Ishikawa (cell line): ENCODE measurements at regions not wholly inside any gene's neighbourhood (a gene's known extent, or its start where the extent isn't known, plus 50 kb on each side); places are given as distances from the start of the nearest gene placed in this dataset.

Experiments used
- CEBPB ChIP-seq: IDR thresholded peaks from 2 replicates; pipeline ENCODE4 v1.6.1; 2012
- CREB1 ChIP-seq: IDR thresholded peaks from 2 replicates; pipeline ENCODE4 v1.6.1; 2012; ENCODE audit warnings: low read depth
- EGR1 ChIP-seq: IDR thresholded peaks from 2 replicates; pipeline ENCODE4 v1.6.1; 2012
- EP300 ChIP-seq: IDR thresholded peaks from 2 replicates; pipeline ENCODE4 v1.6.1; 2012; ENCODE audit warnings: borderline replicate concordance
- FOXM1 ChIP-seq: IDR thresholded peaks from 2 replicates; pipeline ENCODE4 v1.6.1; 2012; ENCODE audit warnings: low read depth, borderline replicate concordance
- NFIC ChIP-seq: IDR thresholded peaks from 2 replicates; pipeline ENCODE4 v1.6.1; 2012
- RAD21 ChIP-seq: IDR thresholded peaks from 2 replicates; pipeline ENCODE4 v1.6.1; 2012; ENCODE audit warnings: low read depth
- TAF1 ChIP-seq: IDR thresholded peaks from 2 replicates; pipeline ENCODE4 v1.6.1; 2012; ENCODE audit warnings: low read depth, mild to moderate bottlenecking
- TCF12 ChIP-seq: IDR thresholded peaks from 2 replicates; pipeline ENCODE4 v1.6.1; 2012; ENCODE audit warnings: low read depth
- TEAD4 ChIP-seq: IDR thresholded peaks from 2 replicates; pipeline ENCODE4 v1.6.1; 2012
- YY1 ChIP-seq: IDR thresholded peaks from 2 replicates; pipeline ENCODE4 v1.6.1; 2012; ENCODE audit warnings: low read depth
- ZBTB7A ChIP-seq: IDR thresholded peaks from 2 replicates; pipeline ENCODE4 v1.6.1; 2012; ENCODE audit warnings: low read depth
- TF ChIP-seq, protein P1 (sequence below): IDR thresholded peaks from 2 replicates; pipeline ENCODE4 v1.6.1; 2012; ENCODE audit warnings: low read depth, mild to moderate bottlenecking
- TF ChIP-seq, protein P2 (sequence below): IDR thresholded peaks from 2 replicates; pipeline ENCODE4 v1.6.1; 2012
- TF ChIP-seq, protein P3 (sequence below): IDR thresholded peaks from 2 replicates; pipeline ENCODE4 v1.6.1; 2012

DNA sequence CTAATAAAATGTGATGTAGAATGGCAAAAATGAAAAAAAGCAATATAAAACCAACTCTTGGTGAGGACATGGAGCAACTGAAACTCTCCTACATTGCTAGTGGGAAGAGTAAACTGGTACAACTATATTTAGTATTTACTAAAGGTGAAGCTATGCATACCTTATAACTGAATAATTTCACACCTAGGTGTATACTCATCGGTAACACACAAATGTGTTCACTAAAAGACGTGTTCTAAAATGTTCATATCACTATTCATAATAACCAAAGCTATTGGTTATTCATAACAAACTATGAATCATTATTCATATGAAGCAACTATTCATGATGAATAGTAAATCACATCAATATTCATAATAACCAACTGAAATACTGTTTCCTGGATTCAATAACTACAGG is 1030.3 kb downstream of the ROBO2 start:
- TF ChIP-seq, protein P1, sequence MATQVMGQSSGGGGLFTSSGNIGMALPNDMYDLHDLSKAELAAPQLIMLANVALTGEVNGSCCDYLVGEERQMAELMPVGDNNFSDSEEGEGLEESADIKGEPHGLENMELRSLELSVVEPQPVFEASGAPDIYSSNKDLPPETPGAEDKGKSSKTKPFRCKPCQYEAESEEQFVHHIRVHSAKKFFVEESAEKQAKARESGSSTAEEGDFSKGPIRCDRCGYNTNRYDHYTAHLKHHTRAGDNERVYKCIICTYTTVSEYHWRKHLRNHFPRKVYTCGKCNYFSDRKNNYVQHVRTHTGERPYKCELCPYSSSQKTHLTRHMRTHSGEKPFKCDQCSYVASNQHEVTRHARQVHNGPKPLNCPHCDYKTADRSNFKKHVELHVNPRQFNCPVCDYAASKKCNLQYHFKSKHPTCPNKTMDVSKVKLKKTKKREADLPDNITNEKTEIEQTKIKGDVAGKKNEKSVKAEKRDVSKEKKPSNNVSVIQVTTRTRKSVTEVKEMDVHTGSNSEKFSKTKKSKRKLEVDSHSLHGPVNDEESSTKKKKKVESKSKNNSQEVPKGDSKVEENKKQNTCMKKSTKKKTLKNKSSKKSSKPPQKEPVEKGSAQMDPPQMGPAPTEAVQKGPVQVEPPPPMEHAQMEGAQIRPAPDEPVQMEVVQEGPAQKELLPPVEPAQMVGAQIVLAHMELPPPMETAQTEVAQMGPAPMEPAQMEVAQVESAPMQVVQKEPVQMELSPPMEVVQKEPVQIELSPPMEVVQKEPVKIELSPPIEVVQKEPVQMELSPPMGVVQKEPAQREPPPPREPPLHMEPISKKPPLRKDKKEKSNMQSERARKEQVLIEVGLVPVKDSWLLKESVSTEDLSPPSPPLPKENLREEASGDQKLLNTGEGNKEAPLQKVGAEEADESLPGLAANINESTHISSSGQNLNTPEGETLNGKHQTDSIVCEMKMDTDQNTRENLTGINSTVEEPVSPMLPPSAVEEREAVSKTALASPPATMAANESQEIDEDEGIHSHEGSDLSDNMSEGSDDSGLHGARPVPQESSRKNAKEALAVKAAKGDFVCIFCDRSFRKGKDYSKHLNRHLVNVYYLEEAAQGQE, result no peak
- TF ChIP-seq RAD21 (no peak), ZBTB7A (no peak), YY1 (no peak), FOXM1 (no peak), CREB1 (no peak), CEBPB (no peak), EP300 (no peak), TAF1 (no peak), EGR1 (no peak), NFIC (no peak), TCF12 (no peak)
- TF ChIP-seq, protein P2, sequence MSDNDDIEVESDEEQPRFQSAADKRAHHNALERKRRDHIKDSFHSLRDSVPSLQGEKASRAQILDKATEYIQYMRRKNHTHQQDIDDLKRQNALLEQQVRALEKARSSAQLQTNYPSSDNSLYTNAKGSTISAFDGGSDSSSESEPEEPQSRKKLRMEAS, result no peak
- TF ChIP-seq, protein P3, sequence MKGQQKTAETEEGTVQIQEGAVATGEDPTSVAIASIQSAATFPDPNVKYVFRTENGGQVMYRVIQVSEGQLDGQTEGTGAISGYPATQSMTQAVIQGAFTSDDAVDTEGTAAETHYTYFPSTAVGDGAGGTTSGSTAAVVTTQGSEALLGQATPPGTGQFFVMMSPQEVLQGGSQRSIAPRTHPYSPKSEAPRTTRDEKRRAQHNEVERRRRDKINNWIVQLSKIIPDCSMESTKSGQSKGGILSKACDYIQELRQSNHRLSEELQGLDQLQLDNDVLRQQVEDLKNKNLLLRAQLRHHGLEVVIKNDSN, result no peak

DNA sequence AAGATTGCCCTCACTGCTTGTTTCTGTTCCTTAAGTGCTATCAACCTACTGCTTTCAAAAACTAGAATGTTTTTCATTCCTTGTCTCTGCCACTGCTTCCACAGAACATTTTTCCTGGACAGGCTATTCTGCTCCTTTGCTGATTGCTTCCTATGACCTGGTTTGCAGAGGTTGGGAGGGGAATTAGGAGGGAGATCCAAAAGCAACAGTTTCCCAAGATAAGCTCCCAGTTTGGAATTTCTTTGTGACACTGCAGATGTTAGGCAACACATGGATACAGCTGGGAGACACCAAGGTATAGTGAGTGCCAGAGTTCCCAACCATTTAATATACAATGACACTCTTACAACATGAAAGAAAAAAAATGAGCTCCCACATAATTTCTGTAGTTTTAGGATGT is 1036.5 kb downstream of the ROBO2 start:
- TF ChIP-seq NFIC (no peak), TEAD4 (no peak), TAF1 (no peak), CREB1 (no peak)

DNA sequence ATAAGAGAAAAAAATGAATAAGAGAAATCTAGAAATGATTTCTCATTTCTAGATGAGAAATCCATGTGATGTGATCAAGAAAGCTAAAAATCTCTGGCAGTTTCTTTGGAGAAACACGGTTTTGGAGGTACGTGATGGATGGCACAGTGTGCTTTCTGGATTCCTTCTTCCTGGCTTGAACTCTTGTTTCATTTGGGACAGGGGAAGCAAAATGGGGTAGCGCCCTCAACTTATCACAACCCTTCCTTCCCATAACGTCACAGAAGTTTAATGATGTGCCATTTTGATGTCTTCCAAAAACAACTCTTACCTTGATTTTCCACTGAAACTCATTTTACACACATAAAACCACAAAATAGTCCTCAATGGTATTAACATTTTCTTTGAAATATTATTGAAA is 1037.3 kb downstream of the ROBO2 start:
- no peak for TF ChIP-seq TCF12
- no peak for TF ChIP-seq YY1

DNA sequence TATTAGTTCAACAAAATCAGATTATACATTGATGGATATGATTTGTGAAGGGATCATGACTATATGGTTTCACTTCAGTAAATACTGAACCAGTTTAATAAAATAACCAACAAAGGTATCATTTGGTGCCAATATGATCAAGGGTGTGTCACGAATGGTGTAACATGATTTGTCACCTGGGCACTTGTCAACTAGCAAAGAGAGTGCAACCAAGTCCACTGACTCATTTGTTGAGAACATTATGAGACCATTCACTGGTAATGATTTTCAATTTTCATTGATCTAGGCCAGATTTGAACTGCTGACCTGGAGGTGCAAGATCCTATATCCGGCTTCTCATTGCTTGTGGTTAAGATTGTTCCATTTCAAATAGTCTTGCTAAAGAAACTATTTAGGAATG is 1037.9 kb downstream of the ROBO2 start:
- TF ChIP-seq TEAD4 (no peak), EGR1 (no peak), RAD21 (no peak), CEBPB (no peak), TAF1 (no peak)
- TF ChIP-seq, protein P3, result no peak
- TF ChIP-seq, protein P2, result no peak

DNA sequence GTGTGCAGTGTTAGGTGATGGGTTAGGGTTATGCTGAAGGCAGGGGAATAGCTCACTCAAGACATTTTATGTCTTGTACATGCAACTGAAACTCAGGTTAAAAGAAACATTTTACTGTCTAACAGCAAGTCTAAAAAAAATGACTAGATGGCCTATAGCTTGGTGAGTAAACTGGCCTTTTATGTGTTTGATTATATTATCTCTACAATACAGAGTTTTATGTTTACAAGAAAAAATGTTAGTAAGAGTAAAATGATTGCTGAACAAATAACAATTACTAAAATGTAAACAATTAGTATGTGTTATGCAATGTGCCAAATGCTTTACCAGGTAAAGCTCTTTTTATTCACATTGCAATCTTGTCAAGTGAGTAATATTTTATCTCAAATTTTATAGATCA is 1039.6 kb downstream of the ROBO2 start:
- TF ChIP-seq, protein P1, result no peak
- TF ChIP-seq, protein P3, result no peak
- no peak for TF ChIP-seq RAD21
- no peak for TF ChIP-seq YY1
- no peak for TF ChIP-seq TCF12
- TF ChIP-seq TEAD4, result no peak
- no peak for TF ChIP-seq CREB1
- TF ChIP-seq ZBTB7A, result no peak
- no peak for TF ChIP-seq EP300
- no peak for TF ChIP-seq EGR1
- TF ChIP-seq, protein P2, result no peak
- no peak for TF ChIP-seq NFIC
- TF ChIP-seq TAF1, result no peak

DNA sequence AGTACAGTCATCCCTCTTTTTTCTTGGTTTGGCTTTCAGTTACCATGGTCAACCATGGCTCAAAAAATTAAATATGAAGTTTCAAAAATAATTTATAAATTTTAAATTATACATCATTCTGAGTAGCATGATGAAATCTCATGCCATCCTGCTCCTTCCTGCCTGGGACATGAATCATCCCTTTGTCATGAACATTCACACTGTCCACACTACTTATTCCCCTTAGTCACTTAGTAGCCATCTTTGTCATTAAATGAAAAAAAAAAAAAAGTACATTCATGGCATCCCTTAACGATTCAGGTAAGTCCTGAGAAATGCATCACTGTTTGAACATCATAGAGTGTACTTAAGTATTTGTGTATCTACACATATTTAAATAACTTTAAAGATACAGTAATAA is 1046.3 kb downstream of the ROBO2 start:
- TF ChIP-seq FOXM1 (no peak), EGR1 (no peak), RAD21 (no peak), CEBPB (no peak), CREB1 (no peak), TCF12 (no peak), ZBTB7A (no peak), TEAD4 (no peak), TAF1 (no peak), EP300 (no peak), YY1 (no peak), NFIC (no peak)
- TF ChIP-seq, protein P2, result no peak
- TF ChIP-seq, protein P3, result no peak
- TF ChIP-seq, protein P1, result no peak
